Activated B cell treated with CpG ODN at 0.5 μM for 24 hours (primary cell): ENCODE measurements at regions not wholly inside any gene's neighbourhood (a gene's known extent, or its start where the extent isn't known, plus 50 kb on each side); places are given as distances from the start of the nearest gene placed in this dataset.
"Not testable (repeated sequence)": the region's sequence is repeated elsewhere in the genome, so short reads cannot be mapped to it uniquely, and the experiment has no call there.

Experiments
- ATAC-seq: fragments of 200-7000 bp; cut with Tn5 transposase; one replicate; pipeline ENCODE4 v1.10.0; 2021; ENCODE audit warnings: low read depth, mild to moderate bottlenecking, moderate library complexity
- CTCF ChIA-PET: fragments of 350-600 bp; sonication (Branson Sonifier 250); formaldehyde crosslinking; loops from one replicate; lab custom pipeline; 2021; ENCODE audit warnings: antibody characterized with exemption; lab: Charles Lee
- POLR2A ChIA-PET: fragments of 350-600 bp; sonication (Branson Sonifier 250); formaldehyde crosslinking; loops from one replicate; lab custom pipeline; 2021; ENCODE audit warnings: antibody characterized with exemption; lab: Charles Lee
- DNase-seq: peaks from one replicate; pipeline ENCODE4 v3.0.0; 2022
- H3K27ac Mint-ChIP-seq: one replicate; pipeline ENCODE4 v1.8.0; 2020; ENCODE audit warnings: mixed read lengths
- H3K27me3 Mint-ChIP-seq: one replicate; pipeline ENCODE4 v1.8.0; 2021; ENCODE audit warnings: mixed read lengths
- H3K36me3 Mint-ChIP-seq: one replicate; pipeline ENCODE4 v1.8.0; 2021; ENCODE audit warnings: low read depth, mixed read lengths
- H3K4me1 Mint-ChIP-seq: one replicate; pipeline ENCODE4 v1.8.0; 2021; ENCODE audit warnings: mixed read lengths
- H3K4me3 Mint-ChIP-seq: one replicate; pipeline ENCODE4 v1.8.0; 2020; ENCODE audit warnings: mild to moderate bottlenecking, mixed read lengths
- H3K9me3 Mint-ChIP-seq: one replicate; pipeline ENCODE4 v1.8.0; 2020; ENCODE audit warnings: mixed read lengths
- CTCF ChIP-seq: fragments of 200-600 bp; IDR thresholded peaks from one replicate; pipeline ENCODE4 v1.8.0; 2022; ENCODE audit warnings: antibody characterized with exemption, mild to moderate bottlenecking
- intact Hi-C: fragments of 100-400 bp; cut with micrococcal nuclease; formaldehyde crosslinking; loops from one replicate; pipeline ENCODE4 v1.15.1; 2024

- ATAC-seq (no peak), DNase-seq (no peak)
- H3K4me3 Mint-ChIP-seq, result no peak overlapping the region
- POLR2A ChIA-PET, result no interaction called here
- H3K9me3 Mint-ChIP-seq, result peaks cover 9% of the 10 kb centered on the region
- CTCF ChIA-PET, result no interaction called here
- H3K27ac Mint-ChIP-seq, result no peak overlapping the region
- no peak for TF ChIP-seq CTCF
- H3K27me3 Mint-ChIP-seq, result no peaks in the 10 kb centered on the region
- intact Hi-C loops, result no loop called here
- no peaks in the 10 kb centered on the region for H3K36me3 Mint-ChIP-seq
- H3K4me1 Mint-ChIP-seq, result no peaks in the 10 kb centered on the region
Measured at GRCh38 chr4:20192736-20193135, 59.0 kb upstream of the SLIT2 start.

- Mint-ChIP-seq H3K36me3 (no peaks in the 10 kb centered on the region), H3K27ac (no peak overlapping the region), H3K9me3 (peaks cover 9% of the 10 kb centered on the region), H3K4me3 (no peak overlapping the region), H3K4me1 (no peaks in the 10 kb centered on the region), H3K27me3 (no peaks in the 10 kb centered on the region)
- ATAC-seq (no peak), DNase-seq (no peak)
- intact Hi-C loops, result no loop called here
- ChIA-PET CTCF (no interaction called here), POLR2A (no interaction called here)
- TF ChIP-seq CTCF, result no peak
Measured at GRCh38 chr4:20185103-20185502, 66.6 kb upstream of the SLIT2 start.

GRCh38 chr4:20183131-20183530 is 68.6 kb upstream of the SLIT2 start:
- H3K4me1 Mint-ChIP-seq, intact Hi-C loops, H3K4me3 Mint-ChIP-seq, H3K9me3 Mint-ChIP-seq, H3K27ac Mint-ChIP-seq, H3K36me3 Mint-ChIP-seq, ATAC-seq, H3K27me3 Mint-ChIP-seq, DNase-seq, POLR2A ChIA-PET, CTCF ChIA-PET: not testable (repeated sequence)

- no peak overlapping the region for H3K4me3 Mint-ChIP-seq
- no peaks in the 10 kb centered on the region for H3K4me1 Mint-ChIP-seq
- intact Hi-C loops, result no loop called here
- H3K36me3 Mint-ChIP-seq, result no peaks in the 10 kb centered on the region
- ChIA-PET CTCF (no interaction called here), POLR2A (no interaction called here)
- ATAC-seq (no peak), DNase-seq (no peak)
- H3K27ac Mint-ChIP-seq, result no peak overlapping the region
- no peak for TF ChIP-seq CTCF
- no peaks in the 10 kb centered on the region for H3K27me3 Mint-ChIP-seq
- peaks cover 5% of the 10 kb centered on the region for H3K9me3 Mint-ChIP-seq
Measured at GRCh38 chr4:20181926-20182325, 69.8 kb upstream of the SLIT2 start.

GRCh38 chr4:20180509-20180908 is 71.2 kb upstream of the SLIT2 start:
- Mint-ChIP-seq H3K9me3 (peaks cover 13% of the 10 kb centered on the region), H3K36me3 (no peaks in the 10 kb centered on the region), H3K4me3 (no peak overlapping the region), H3K4me1 (no peaks in the 10 kb centered on the region), H3K27ac (no peak overlapping the region), H3K27me3 (no peaks in the 10 kb centered on the region)
- ChIA-PET POLR2A (no interaction called here), CTCF (no interaction called here)
- no peak for DNase-seq
- intact Hi-C loops, result no loop called here
- no peak for ATAC-seq
- no peak for TF ChIP-seq CTCF

GRCh38 chr4:20178902-20179576 is 72.7 kb upstream of the SLIT2 start:
- H3K4me3 Mint-ChIP-seq, result no peak overlapping the region
- no peaks in the 10 kb centered on the region for H3K36me3 Mint-ChIP-seq

More at GRCh38 chr4:20178902-20179576, 72.7 kb upstream of the SLIT2 start:
- Mint-ChIP-seq H3K4me1 (no peaks in the 10 kb centered on the region), H3K27ac (no peak overlapping the region), H3K9me3 (peaks cover 13% of the 10 kb centered on the region), H3K27me3 (no peaks in the 10 kb centered on the region)
- intact Hi-C loops, result no loop called here
- no peak for TF ChIP-seq CTCF
- ATAC-seq, result no peak
- ChIA-PET POLR2A (no interaction called here), CTCF (no interaction called here)
- no peak for DNase-seq
